Natural killer cell (primary cell): ENCODE measurements at regions not wholly inside any gene's neighbourhood (a gene's known extent, or its start where the extent isn't known, plus 50 kb on each side); places are given as distances from the start of the nearest gene placed in this dataset.

Experiments
- ATAC-seq, 3 donors: fragments of 150-1000 bp in 2 of 3; fragments of 200-7000 bp in 1 of 3; cut with Tn5 transposase; 1 replicate in 1 of 3; 2 replicates in 2 of 3; pipeline ENCODE4 v1.10.0; 2021; ENCODE audit warnings: mild to moderate bottlenecking in 2 of 3, moderate library complexity in 2 of 3
- DNase-seq, 2 donors: peaks; one replicate each; pipeline versions ENCODE4 v3.0.0 to v3.0.0-alpha.2; 2013 to 2021; ENCODE audit warnings: mixed read lengths in 1 of 2
- H3K27ac ChIP-seq: one replicate; pipeline ENCODE4 v1.5.1; 2013; ENCODE audit warnings: mild to moderate bottlenecking, low read length
- H3K27me3 ChIP-seq: one replicate; pipeline ENCODE4 v1.6.1; 2013; ENCODE audit warnings: low read length; ENCODE audit not compliant: control insufficient read depth, insufficient read depth
- H3K36me3 ChIP-seq: one replicate; pipeline ENCODE4 v1.6.1; 2013; ENCODE audit warnings: low read length; ENCODE audit not compliant: control insufficient read depth, insufficient read depth
- H3K4me1 ChIP-seq: one replicate; pipeline ENCODE4 v1.6.1; 2013; ENCODE audit warnings: low read length; ENCODE audit not compliant: control insufficient read depth, insufficient read depth
- H3K4me3 ChIP-seq: one replicate; pipeline ENCODE4 v1.5.1; 2013; ENCODE audit warnings: low read length
- H3K9me3 ChIP-seq: one replicate; pipeline ENCODE4 v1.6.1; 2013; ENCODE audit warnings: low read length; ENCODE audit not compliant: control insufficient read depth, insufficient read depth
- H3K27ac Mint-ChIP-seq, 2 donors: one replicate each; pipeline ENCODE4 v1.8.0; 2022; ENCODE audit warnings: mild to moderate bottlenecking in 2 of 2, mixed read lengths in 2 of 2, moderate library complexity in 1 of 2
- H3K27me3 Mint-ChIP-seq, 2 donors: one replicate each; pipeline ENCODE4 v1.8.0; 2022; ENCODE audit warnings: low read depth in 2 of 2, mixed read lengths in 2 of 2
- H3K36me3 Mint-ChIP-seq: one replicate; pipeline ENCODE4 v1.8.0; 2022; ENCODE audit warnings: mixed read lengths
- H3K4me1 Mint-ChIP-seq, 2 donors: one replicate each; pipeline ENCODE4 v1.8.0; 2022; ENCODE audit warnings: mixed read lengths in 2 of 2
- H3K4me3 Mint-ChIP-seq: one replicate; pipeline ENCODE4 v1.8.0; 2022; ENCODE audit warnings: mild to moderate bottlenecking, moderate library complexity, mixed read lengths
- H3K9me3 Mint-ChIP-seq, 2 donors: one replicate each; pipeline ENCODE4 v1.8.0; 2022; ENCODE audit warnings: mixed read lengths in 2 of 2
- WGBS: methylation state at CpG from one replicate; pipeline ENCODE4 v1.1.7; 2013; ENCODE audit warnings: missing lambda C conversion rate; ENCODE audit not compliant: insufficient coverage; 5-methylcytosine and 5-hydroxymethylcytosine counted together
- intact Hi-C: fragments of 100-400 bp; cut with micrococcal nuclease; formaldehyde crosslinking; loops from one replicate; pipeline ENCODE4 v1.14.2; 2022
- TF ChIP-seq, protein P1 (sequence below): fragments of 200-600 bp; IDR thresholded peaks from one replicate; pipeline ENCODE4 v1.8.0; 2022; ENCODE audit warnings: antibody characterized with exemption

DNA sequence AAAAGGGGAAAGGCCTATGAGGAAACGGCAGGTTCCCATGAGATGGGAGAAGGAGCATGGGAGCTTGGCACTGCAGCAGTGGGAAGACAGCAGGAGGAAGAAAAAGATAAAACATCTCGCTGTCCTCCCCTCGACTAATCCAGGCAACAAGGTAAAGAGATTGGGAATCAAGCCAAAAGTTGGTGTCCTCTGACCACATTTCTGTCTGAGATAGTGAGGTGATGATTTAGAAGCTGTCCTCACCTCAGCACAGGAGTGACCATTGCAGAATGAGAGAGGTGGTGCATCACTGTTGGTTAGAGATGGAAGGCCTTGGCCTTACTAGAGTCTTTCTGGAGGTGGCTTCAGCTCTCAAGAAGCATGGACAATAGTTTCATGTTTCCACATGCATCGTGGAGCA lies 226.6 kb upstream of the CCDC54 start:
- H3K9me3 ChIP-seq: no peaks in the 10 kb centered on the region
- TF ChIP-seq, protein P1, sequence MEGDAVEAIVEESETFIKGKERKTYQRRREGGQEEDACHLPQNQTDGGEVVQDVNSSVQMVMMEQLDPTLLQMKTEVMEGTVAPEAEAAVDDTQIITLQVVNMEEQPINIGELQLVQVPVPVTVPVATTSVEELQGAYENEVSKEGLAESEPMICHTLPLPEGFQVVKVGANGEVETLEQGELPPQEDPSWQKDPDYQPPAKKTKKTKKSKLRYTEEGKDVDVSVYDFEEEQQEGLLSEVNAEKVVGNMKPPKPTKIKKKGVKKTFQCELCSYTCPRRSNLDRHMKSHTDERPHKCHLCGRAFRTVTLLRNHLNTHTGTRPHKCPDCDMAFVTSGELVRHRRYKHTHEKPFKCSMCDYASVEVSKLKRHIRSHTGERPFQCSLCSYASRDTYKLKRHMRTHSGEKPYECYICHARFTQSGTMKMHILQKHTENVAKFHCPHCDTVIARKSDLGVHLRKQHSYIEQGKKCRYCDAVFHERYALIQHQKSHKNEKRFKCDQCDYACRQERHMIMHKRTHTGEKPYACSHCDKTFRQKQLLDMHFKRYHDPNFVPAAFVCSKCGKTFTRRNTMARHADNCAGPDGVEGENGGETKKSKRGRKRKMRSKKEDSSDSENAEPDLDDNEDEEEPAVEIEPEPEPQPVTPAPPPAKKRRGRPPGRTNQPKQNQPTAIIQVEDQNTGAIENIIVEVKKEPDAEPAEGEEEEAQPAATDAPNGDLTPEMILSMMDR: no peak
- Mint-ChIP-seq H3K4me1 (no peaks in the 10 kb centered on the region), H3K27me3 (no peaks in the 10 kb centered on the region), H3K27ac (no peak overlapping the region), H3K4me3 (no peak overlapping the region), H3K36me3 (no peaks in the 10 kb centered on the region), H3K9me3 (peaks cover 0 to 5% of the 10 kb centered on the region in 2 donors)
- H3K4me1 ChIP-seq: no peaks in the 10 kb centered on the region
- ATAC-seq: no peak
- no peak for DNase-seq
- H3K27ac ChIP-seq: no peak overlapping the region
- no peaks in the 10 kb centered on the region for H3K27me3 ChIP-seq
- WGBS: 93% methylated on average over 4 of the region's 4 CpGs
- intact Hi-C loops: no loop called here
- H3K4me3 ChIP-seq: no peak overlapping the region
- H3K36me3 ChIP-seq: no peaks in the 10 kb centered on the region

DNA sequence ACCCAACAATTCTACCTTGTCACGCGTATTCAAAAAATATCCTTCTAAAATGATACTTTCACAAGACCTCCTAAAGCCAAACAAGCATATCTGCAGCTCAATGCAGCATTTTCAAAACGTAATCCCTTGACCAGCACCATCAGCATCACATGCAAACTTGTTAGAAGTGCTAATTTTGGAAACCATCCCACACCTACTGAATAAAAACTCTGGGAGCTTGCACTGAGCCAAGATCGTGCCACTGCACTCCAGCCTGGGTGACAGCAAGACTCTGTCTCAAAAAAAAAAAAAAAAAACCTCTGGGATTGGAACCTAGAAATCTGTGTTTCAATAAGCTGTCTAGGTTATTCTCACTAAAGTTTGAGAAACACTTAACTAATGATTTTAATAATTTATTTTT lies 223.3 kb upstream of the CCDC54 start:
- H3K4me1 ChIP-seq: no peaks in the 10 kb centered on the region
- no peaks in the 10 kb centered on the region for H3K4me1 Mint-ChIP-seq
- TF ChIP-seq, protein P1: no peak
- peaks cover 2 to 12% of the 10 kb centered on the region in 2 donors for H3K9me3 Mint-ChIP-seq
- no peak overlapping the region for H3K4me3 ChIP-seq
- no peak for DNase-seq
- ATAC-seq: no peak
- H3K27me3 ChIP-seq: no peaks in the 10 kb centered on the region
- intact Hi-C loops: no loop called here
- H3K4me3 Mint-ChIP-seq: no peak overlapping the region
- no peaks in the 10 kb centered on the region for H3K9me3 ChIP-seq
- no peak overlapping the region for H3K27ac Mint-ChIP-seq
- no peaks in the 10 kb centered on the region for H3K36me3 ChIP-seq
- 85% methylated on average over 4 of the region's 4 CpGs for WGBS
- no peaks in the 10 kb centered on the region for H3K27me3 Mint-ChIP-seq
- no peak overlapping the region for H3K27ac ChIP-seq
- H3K36me3 Mint-ChIP-seq: no peaks in the 10 kb centered on the region

DNA sequence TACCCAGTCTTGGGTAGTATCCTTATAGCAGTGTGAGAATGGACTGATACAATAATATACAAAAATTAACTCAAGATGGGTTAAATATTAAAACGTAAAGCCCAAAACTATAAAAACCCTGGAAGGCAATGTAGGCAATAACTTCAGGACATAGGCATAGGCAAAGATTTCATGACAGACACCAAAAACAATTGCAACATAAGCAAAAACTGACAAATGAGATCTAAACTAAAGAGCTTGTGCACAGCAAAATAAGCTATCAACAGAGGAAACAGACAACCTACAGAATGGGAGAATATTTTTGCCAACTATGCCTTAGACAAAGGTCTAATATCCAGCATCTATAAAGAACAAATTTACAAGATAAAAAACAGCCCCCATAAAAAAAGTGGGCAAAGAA lies 204.8 kb upstream of the CCDC54 start:
- H3K27ac ChIP-seq: no peak overlapping the region
- Mint-ChIP-seq H3K36me3 (no peaks in the 10 kb centered on the region), H3K9me3 (peaks cover 4 to 11% of the 10 kb centered on the region in 2 donors), H3K4me1 (no peaks in the 10 kb centered on the region), H3K27me3 (no peaks in the 10 kb centered on the region), H3K27ac (no peak overlapping the region), H3K4me3 (no peak overlapping the region)
- intact Hi-C loops: no loop called here
- DNase-seq: no peak
- 100% methylated on average over 1 of the region's 1 CpG for WGBS
- H3K27me3 ChIP-seq: no peaks in the 10 kb centered on the region
- no peak overlapping the region for H3K4me3 ChIP-seq
- no peaks in the 10 kb centered on the region for H3K36me3 ChIP-seq
- peaks cover 4% of the 10 kb centered on the region for H3K9me3 ChIP-seq
- TF ChIP-seq, protein P1: no peak
- no peak for ATAC-seq
- no peaks in the 10 kb centered on the region for H3K4me1 ChIP-seq

DNA sequence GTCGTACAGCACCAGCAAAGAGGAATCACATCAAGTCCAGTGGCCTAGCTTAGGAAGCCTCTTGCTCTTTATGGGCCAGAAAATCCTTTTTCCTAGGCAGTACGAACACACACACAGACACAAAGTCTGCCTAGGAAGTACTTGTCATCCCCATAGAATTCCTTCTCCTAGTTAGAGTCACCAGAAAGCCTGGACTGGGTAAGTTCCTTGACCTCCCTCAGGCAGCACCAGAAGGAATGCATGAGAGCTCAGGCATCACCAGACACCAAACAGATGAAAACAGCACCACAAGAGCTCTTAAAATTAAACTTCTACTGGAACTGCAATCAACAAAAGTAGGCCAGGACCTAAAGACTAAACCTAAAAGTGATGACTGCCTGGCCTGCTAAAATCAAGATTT lies 192.9 kb upstream of the CCDC54 start:
- no peaks in the 10 kb centered on the region for H3K36me3 Mint-ChIP-seq
- peaks cover 0 to 4% of the 10 kb centered on the region in 2 donors for H3K9me3 Mint-ChIP-seq
- Histone ChIP-seq H3K9me3 (no peaks in the 10 kb centered on the region), H3K4me3 (no peak overlapping the region), H3K27me3 (no peaks in the 10 kb centered on the region), H3K36me3 (no peaks in the 10 kb centered on the region), H3K27ac (no peak overlapping the region), H3K4me1 (no peaks in the 10 kb centered on the region)
- H3K27ac Mint-ChIP-seq: no peak overlapping the region
- WGBS: 90% methylated on average over 2 of the region's 2 CpGs
- no peaks in the 10 kb centered on the region for H3K4me1 Mint-ChIP-seq
- H3K4me3 Mint-ChIP-seq: no peak overlapping the region
- ATAC-seq (no peak), DNase-seq (no peak)
- intact Hi-C loops: no loop called here
- TF ChIP-seq, protein P1: no peak
- peaks cover 0 to 15% of the 10 kb centered on the region in 2 donors for H3K27me3 Mint-ChIP-seq
